Epidermal melanocyte (primary cell): ENCODE measurements at regions not wholly inside any gene's neighbourhood (a gene's known extent, or its start where the extent isn't known, plus 50 kb on each side); places are given as distances from the start of the nearest gene placed in this dataset.

Experiments
- DNase-seq: peaks from one replicate; pipeline ENCODE4 v3.0.0; 2011; ENCODE audit warnings: low spot score; ENCODE audit not compliant: insufficient read length

DNA sequence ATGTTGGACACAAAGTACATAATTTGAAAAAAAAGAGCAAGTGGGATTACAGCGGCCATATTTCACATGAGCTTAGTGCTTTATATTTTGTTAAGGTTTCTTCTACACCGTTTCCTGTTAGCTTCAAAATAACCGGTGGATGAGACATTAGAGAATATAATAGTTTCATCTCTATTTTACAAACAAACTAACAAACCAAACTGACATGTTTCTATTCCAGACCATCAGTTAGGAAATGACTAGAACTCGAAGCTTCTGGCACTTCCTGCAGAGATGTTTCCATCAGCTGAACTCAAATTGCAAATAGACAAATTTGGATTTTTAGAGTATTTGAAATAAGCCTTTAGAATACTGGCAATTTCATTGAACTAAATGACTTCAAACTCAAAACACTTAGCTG lies 86.5 kb downstream of the MTRR start:
- no peak for DNase-seq

- no peak for DNase-seq
Measured at GRCh38 chr5:7957329-7957728, 88.4 kb downstream of the MTRR start.

DNA sequence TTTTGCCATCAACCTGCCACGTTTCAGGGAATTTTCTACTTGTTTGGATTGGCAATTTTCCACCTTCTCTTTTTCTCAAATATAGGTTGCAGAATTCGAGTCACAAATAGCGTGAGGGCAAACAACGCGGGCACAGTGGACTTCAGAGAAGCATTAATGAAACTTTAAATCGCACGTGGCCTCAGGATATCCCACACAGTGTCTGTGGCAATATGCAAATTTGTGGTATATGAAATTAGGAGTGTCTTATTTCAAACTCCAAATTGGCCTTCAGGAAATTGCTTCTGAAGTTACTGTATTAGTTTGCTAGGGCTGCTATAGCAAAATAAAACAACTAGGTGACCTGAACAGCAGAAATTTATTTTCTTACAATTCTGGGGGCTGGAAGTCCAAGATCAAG lies 91.2 kb downstream of the MTRR start:
- no peak for DNase-seq

- no peak for DNase-seq
Measured at GRCh38 chr5:7961540-7961939, 92.6 kb downstream of the MTRR start.

GRCh38 chr5:7970816-7971215 lies 101.9 kb downstream of the MTRR start:
- no peak for DNase-seq

DNA sequence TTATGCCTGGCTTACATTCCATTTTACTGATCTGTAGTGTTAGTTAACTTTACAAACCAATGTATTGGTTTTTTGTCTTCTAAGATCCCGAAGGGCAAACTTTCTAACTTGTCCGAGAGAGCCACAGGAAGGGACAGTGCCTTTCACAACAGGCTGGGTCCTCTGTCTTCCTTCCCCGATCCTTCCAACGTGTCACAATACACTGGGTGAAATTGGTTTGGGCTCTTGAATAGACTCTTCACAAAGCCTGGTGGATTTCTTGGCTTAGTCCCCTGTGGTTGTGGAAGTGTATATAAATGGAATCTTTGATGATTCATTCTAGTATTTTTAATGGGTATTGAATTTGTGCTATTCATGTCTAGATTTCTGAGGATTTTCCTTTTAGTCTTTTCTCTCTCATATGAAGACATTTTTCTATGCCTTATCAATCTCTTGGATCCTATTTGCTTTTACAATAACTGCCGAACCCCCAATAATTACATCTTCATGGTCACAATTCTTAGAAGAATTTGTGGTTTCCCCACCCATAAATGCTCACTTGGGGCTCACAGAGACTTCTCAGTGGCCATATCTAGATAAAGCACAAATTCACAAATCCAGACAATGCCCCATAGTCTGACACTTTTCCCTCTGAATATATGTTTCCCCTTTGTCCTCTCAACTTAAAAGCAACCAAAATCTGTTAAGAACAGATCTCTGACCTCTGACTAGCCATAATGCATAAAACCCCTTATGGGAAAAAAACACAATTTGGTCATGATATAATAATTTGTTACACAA lies 107.7 kb downstream of the MTRR start:
- no peak for DNase-seq

GRCh38 chr5:7978114-7978513 lies 109.2 kb downstream of the MTRR start:
- no peak for DNase-seq

DNA sequence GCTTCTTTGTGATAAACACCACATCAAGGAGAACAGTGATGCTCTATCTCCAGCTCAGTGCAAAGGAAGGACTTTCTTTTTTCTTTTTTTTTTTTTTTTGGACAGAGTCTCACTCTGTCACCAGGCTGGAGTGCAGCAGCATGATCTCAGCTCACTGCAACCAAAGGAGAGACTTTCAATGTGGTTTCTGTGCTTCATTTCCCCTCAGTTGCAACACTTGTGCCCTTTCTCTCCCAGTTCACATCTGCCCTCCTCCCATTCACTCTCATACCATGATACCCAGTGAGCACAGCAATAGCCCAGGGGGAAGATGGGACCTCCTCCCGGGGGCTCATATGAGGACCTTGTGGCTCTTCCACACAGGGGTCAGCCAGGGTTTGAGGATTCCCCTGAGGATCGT lies 110.0 kb downstream of the MTRR start:
- no peak for DNase-seq

DNA sequence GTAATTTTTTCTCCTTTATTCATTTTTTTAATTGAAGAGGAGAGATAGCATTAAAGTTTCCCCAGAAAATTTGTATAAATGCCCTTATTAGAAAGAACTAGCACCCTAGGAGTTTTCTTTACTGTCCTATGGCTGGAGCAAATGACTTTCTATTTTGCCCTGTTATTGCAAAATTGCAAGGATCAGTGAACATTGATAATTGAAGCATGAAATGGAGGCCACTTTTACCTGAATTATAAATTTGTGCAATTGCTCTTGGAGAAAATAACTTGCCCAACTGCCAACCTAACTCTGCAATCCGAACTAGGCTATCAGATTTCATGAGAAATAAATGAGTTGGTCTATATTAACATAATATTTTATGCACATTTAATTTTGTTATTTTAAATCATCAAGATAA lies 111.9 kb downstream of the MTRR start:
- no peak for DNase-seq

GRCh38 chr5:7983433-7983832 lies 114.5 kb downstream of the MTRR start:
- DNase-seq = no peak

DNA sequence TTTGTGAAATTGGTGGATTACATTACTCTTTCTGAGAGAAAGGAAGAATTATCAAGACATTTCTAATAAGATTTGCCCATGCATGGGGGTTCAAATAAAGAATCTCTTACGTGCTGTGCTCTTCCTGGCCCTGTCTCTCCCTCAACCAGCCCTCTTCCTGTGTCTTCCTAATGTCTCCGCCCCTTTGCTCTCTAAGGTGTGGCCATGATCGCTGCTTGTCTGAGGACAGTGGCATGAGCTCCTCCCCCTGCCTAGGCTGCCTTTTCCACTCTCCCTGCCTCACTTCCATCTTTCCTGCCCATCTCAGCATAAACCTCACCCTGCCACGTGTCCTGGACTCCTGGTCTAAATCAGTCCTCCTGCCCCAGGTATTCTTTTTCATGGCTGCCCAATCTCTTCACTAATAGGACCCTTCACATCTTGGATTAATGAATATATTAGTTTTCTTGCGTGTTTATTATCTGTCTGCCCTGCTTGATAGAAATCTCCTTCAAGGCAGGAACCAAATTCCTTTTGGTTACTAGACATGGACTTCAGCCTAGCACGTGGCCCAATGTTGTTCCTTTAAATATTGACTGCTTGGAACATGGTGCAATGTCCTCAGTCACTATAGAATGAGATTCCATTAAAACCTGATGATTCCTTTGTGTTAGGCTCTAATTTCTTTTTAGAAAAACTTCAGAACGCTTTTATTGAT lies 122.3 kb downstream of the MTRR start:
- no peak for DNase-seq

DNA sequence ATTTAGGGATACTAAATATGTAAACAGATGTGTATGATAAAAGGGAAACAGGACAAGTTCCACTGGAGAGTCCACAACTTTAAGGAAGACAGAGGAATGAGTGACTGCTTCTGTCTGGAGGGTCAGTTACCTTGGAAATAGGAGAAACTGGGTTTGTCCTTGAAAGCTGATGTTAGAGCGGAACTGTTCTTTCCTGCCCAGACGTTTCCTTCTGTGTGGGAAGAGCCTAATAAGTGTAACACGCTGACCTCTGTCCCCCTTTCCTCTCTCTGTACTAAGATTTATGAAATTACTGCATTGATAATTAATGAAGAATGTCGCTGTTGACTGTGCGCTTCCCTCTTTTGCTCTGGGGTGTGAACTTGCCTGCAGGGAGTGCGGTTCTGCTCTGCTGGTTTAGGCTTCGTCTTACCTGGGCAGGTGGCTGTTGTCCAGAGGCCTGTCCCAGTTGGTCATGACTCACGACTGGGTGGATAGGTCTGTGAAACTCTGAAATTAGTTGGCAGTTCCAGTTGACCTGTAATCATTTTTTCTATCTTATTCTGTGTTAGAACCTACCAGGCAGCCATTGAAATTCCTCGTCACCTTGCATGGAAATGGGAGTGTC lies 126.8 kb downstream of the MTRR start:
- no peak for DNase-seq

- no peak for DNase-seq
Measured at GRCh38 chr5:8005416-8005815, 136.5 kb downstream of the MTRR start.

DNA sequence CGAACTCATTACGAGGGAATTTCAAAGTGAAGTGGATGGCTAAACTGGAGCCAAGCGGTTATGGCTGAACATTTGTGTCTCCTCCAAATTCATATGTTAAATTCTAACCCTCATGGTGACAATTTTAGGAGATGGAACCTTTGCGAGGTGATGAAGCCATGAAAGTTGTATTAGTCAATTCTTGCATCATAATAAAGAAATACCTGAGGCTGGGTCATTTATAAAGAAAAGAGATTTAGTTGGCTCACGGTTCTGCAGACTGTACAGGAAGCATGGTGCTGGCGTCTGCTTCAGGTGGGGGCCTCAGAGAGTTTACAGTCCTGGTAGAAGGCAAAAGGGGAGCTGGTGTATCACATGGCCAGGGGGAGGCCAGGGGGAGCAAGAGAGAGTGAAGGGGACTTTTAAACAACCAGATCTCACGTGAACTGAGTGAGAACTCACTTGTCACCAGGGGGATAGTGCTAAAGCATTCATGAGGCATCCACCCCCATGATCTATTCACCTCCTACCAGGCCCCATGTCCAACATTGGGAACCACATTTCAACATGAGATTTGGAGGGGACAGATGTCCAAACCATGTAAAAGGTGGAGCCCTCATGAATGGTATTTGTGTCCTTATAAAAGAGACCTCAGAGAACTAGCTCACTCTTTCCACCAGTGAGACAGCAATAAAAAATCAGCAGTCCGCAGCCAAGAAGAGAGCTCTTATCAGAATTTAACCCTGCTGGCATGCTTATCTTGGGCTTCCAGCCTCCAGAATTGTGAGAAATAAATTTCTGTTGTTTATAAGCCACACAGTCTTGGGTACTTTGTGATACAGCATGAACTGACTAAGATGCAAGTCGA lies 143.4 kb downstream of the MTRR start:
- no peak for DNase-seq

DNA sequence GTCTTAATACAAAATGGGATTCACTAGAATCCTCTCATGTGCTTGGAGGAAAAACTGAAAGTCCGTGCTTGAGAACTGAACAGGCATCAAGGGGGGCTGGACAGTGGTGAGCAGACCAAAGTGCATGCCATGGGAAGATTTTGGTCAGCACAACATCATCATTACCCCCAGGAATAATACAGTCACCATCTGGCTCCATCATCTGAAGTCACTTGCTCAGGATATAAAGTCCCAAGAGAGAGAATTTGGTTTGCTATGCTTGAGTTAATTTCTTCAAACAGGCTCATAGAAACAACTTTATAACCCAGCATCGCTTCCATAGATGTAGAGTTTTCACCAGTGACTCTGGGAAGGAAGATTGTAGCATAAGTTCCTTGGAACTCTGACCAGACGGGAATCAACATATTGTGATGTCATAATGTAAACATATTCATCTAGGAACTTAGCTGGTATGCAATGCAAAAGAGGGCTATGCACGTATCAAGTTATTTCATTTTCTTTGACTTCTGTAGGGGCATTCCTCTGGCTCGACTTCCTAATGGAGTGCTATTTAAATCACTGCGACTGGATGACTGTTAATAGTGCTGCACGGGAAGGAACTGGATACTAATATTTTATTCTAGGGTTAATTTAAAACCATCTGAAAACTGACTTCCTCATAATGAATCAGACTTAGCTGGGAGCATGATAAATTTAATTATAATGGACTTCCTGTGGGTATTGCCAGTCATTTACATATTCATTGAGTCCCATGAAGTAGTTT lies 145.2 kb downstream of the MTRR start:
- no peak for DNase-seq

DNA sequence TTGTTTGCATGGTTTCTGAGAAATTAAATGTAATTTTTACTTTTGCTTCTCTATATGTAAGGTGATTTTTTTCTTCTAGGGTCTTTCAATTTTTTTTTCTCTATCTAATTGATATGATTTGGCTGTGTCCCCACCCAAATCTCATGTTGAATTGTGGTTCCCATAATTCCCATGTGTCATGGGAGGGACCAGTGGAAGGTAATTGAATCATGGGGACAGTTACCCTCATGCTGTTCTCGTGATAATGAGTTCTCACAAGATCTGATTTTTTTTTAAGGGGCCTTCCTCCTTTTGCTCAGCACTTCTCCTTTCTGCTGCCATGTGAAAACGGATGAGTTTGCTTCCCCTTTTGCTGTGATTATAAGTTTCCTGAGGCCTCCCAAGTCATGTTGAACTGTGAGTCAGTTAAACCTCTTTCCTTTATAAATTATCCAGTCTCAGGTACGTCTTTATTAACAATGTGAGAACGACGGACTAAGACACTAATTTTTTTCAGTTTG lies 150.8 kb downstream of the MTRR start:
- DNase-seq = no peak

- DNase-seq = no peak
Measured at GRCh38 chr5:8020861-8021514, 152.0 kb downstream of the MTRR start.

DNA sequence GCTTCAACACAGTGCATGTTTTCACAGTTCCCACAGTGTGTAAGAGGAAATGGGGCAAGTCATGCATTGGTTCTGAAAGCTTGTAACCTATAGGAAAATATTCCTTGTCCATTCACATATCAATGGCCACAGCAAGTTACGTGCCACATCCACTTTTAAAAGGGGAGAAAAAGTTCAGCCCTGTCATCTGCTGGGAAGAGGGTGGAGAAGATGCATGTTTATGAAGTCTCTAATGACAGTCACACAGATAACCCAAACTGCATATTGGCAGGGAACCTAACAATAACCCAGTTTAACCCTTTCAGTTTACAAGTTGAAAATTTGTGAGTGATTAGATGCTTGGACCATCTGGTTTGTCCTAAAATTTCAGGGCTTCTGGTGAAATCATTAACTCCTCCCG lies 159.3 kb downstream of the MTRR start:
- no peak for DNase-seq

GRCh38 chr5:8033261-8033660 lies 164.3 kb downstream of the MTRR start:
- no peak for DNase-seq

DNA sequence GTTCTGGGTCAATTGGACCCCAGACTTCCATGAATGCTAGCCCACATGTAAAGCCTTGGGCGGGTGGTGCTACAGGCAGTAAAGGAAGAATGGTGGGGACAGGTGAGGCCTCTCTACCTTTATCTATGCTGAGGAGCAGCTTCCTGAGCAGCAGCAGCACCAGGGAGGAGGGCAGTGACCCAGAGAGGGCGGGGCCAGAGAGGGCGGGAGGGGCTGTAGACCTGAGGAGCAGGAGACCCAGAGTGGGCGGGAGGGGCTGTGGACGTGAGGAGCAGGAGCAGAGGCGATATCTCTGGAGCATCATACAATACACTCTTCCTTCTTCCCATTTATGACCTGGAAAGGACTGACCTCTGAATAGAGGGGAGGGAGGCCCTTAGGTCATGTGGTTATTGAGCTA lies 165.9 kb downstream of the MTRR start:
- no peak for DNase-seq
